HCT116 (cell line): ENCODE measurements at regions not wholly inside any gene's neighbourhood (a gene's known extent, or its start where the extent isn't known, plus 50 kb on each side); places are given as distances from the start of the nearest gene placed in this dataset.

Source experiments
- CEBPB ChIP-seq: IDR thresholded peaks from 2 replicates; pipeline ENCODE4 v1.6.1; 2012; ENCODE audit warnings: low read depth
- CTCF ChIP-seq, 3 experiments: fragments of 200-600 bp in 1 of 3; sonication (generic) in 1 of 3; IDR thresholded peaks in 2 of 3; conservative IDR thresholded peaks in 1 of 3; 2 replicates each; pipeline ENCODE4 v1.5.1; 2012 to 2017; ENCODE audit warnings: low read depth in 2 of 3, low read length in 2 of 3, antibody characterized with exemption in 1 of 3, borderline replicate concordance in 1 of 3, control low read depth in 1 of 3, mild to moderate bottlenecking in 1 of 3, mixed read lengths in 1 of 3, mixed run types in 1 of 3, moderate library complexity in 1 of 3; ENCODE audit not compliant: insufficient read depth in 1 of 3
- JUND ChIP-seq: IDR thresholded peaks from 2 replicates; pipeline ENCODE4 v1.6.1; 2012
- POLR2A ChIP-seq: IDR thresholded peaks from 2 replicates; pipeline ENCODE4 v1.7.0; 2011; ENCODE audit warnings: borderline replicate concordance; ENCODE audit not compliant: insufficient read depth, insufficient read length; ENCODE audit errors: extremely low read depth
- POLR2AphosphoS5 ChIP-seq: IDR thresholded peaks from 2 replicates; pipeline ENCODE4 v1.6.1; 2011; ENCODE audit warnings: mild to moderate bottlenecking, low read depth, low read length, moderate library complexity
- RAD21 ChIP-seq: IDR thresholded peaks from 2 replicates; pipeline ENCODE4 v1.6.1; 2012; ENCODE audit warnings: low read depth, mild to moderate bottlenecking
- SP1 ChIP-seq: IDR thresholded peaks from 2 replicates; pipeline ENCODE4 v1.6.1; 2012; ENCODE audit warnings: low read depth
- ZBTB33 ChIP-seq: IDR thresholded peaks from 2 replicates; pipeline ENCODE4 v1.6.1; 2011; ENCODE audit warnings: mild to moderate bottlenecking, low read length, moderate library complexity; ENCODE audit not compliant: insufficient replicate concordance; ENCODE audit errors: extremely low read depth

GRCh38 chr3:74048699-74049098 is 424.0 kb upstream of the PDZRN3 start:
- TF ChIP-seq SP1 = no peak
- no peak for TF ChIP-seq ZBTB33
- TF ChIP-seq POLR2A = no peak
- TF ChIP-seq RAD21 = no peak
- TF ChIP-seq CTCF (IDR thresholded peaks at IDR 0.05 in 2 of 3, conservative IDR thresholded peaks at IDR 0.05 in 1 of 3; ENCODE audit: borderline replicate concordance in 1 of 3, insufficient read depth in 1 of 3, low read depth in 2 of 3, low read length in 2 of 3) = no peak
- no peak for TF ChIP-seq CEBPB
- no peak for TF ChIP-seq JUND
- TF ChIP-seq POLR2AphosphoS5 = no peak
